Effector memory CD8-positive, alpha-beta T cell (primary cell): ENCODE measurements at regions not wholly inside any gene's neighbourhood (a gene's known extent, or its start where the extent isn't known, plus 50 kb on each side); places are given as distances from the start of the nearest gene placed in this dataset.
"Not testable (repeated sequence)": the region's sequence is repeated elsewhere in the genome, so short reads cannot be mapped to it uniquely, and the experiment has no call there.

ENCODE experiments used
- ATAC-seq: fragments of 150-1000 bp; cut with Tn5 transposase; replicated peaks from 2 replicates; pipeline ENCODE4 v1.10.0; 2021; ENCODE audit warnings: mild to moderate bottlenecking, moderate library complexity
- DNase-seq, 3 experiments: peaks; one replicate each; pipeline ENCODE4 v3.0.0; 2021
- H3K27ac Mint-ChIP-seq, 2 donors: one replicate each; pipeline ENCODE4 v1.8.0; 2022; ENCODE audit warnings: mild to moderate bottlenecking in 2 of 2, mixed read lengths in 2 of 2, moderate library complexity in 2 of 2
- H3K27me3 Mint-ChIP-seq, 2 donors: one replicate each; pipeline ENCODE4 v1.8.0; 2022; ENCODE audit warnings: mixed read lengths in 2 of 2
- H3K36me3 Mint-ChIP-seq: one replicate; pipeline ENCODE4 v1.8.0; 2022; ENCODE audit warnings: mild to moderate bottlenecking, moderate library complexity, mixed read lengths; ENCODE audit not compliant: insufficient read depth
- H3K4me1 Mint-ChIP-seq, 2 donors: one replicate each; pipeline ENCODE4 v1.8.0; 2022; ENCODE audit warnings: low read depth in 2 of 2, mixed read lengths in 2 of 2
- H3K4me3 Mint-ChIP-seq, 2 donors: one replicate each; pipeline ENCODE4 v1.8.0; 2022; ENCODE audit warnings: mild to moderate bottlenecking in 2 of 2, mixed read lengths in 2 of 2, moderate library complexity in 2 of 2
- H3K9me3 Mint-ChIP-seq, 2 donors: one replicate each; pipeline ENCODE4 v1.8.0; 2022; ENCODE audit warnings: mixed read lengths in 2 of 2

- Mint-ChIP-seq H3K36me3 (no peaks in the 10 kb centered on the region), H3K4me3 (no peak overlapping the region), H3K9me3 (peaks cover 0 to 5% of the 10 kb centered on the region in 2 donors), H3K27ac (no peak overlapping the region), H3K27me3 (no peaks in the 10 kb centered on the region), H3K4me1 (no peaks in the 10 kb centered on the region)
- DNase-seq: no peak
- no peak for ATAC-seq
These were observed 421.6 kb upstream of the SLC10A2 start for GRCh38 chr13:103487841-103488240.

- Mint-ChIP-seq H3K36me3 (peaks cover 4% of the 10 kb centered on the region), H3K4me3 (no peak overlapping the region), H3K27me3 (no peaks in the 10 kb centered on the region), H3K27ac (no peak overlapping the region), H3K4me1 (no peaks in the 10 kb centered on the region), H3K9me3 (peaks cover 14 to 17% of the 10 kb centered on the region in 2 donors)
- no peak for DNase-seq
- ATAC-seq: no peak
These were observed 406.9 kb upstream of the SLC10A2 start for GRCh38 chr13:103473081-103473480.

DNA sequence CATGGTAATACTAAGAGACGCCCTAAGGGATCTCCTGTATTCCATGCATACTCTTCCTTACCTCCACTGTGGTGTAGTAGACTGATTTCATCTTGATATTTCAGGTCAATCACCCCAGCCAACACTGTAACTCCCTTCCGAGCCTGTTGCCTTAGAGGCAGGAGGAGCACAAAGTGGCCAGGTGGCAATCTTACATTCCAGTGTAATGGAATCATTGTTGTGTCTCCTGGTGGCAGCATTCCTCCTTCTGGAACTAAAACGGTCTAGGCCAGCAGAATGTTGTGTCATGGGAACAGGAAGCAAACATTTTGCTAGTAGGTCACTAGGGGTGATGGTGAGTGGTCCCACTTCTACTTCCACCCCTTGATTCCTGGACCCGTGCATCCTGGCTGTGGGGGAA, 405.7 kb upstream of the SLC10A2 start:
- H3K27me3 Mint-ChIP-seq: no peaks in the 10 kb centered on the region
- no peaks in the 10 kb centered on the region for H3K4me1 Mint-ChIP-seq
- DNase-seq: no peak
- no peak for ATAC-seq
- H3K4me3 Mint-ChIP-seq: no peak overlapping the region
- no peak overlapping the region for H3K27ac Mint-ChIP-seq
- H3K36me3 Mint-ChIP-seq: peaks cover 4% of the 10 kb centered on the region
- H3K9me3 Mint-ChIP-seq: peaks cover 9 to 10% of the 10 kb centered on the region in 2 donors

- H3K36me3 Mint-ChIP-seq: no peaks in the 10 kb centered on the region
- ATAC-seq: no peak
- H3K4me3 Mint-ChIP-seq: no peak overlapping the region
- DNase-seq: no peak
- no peak overlapping the region for H3K27ac Mint-ChIP-seq
- no peaks in the 10 kb centered on the region for H3K4me1 Mint-ChIP-seq
- H3K9me3 Mint-ChIP-seq: peaks cover 6% of the 10 kb centered on the region in 2 donors
- H3K27me3 Mint-ChIP-seq: no peaks in the 10 kb centered on the region
These were observed 403.6 kb upstream of the SLC10A2 start for GRCh38 chr13:103469771-103470170.

DNA sequence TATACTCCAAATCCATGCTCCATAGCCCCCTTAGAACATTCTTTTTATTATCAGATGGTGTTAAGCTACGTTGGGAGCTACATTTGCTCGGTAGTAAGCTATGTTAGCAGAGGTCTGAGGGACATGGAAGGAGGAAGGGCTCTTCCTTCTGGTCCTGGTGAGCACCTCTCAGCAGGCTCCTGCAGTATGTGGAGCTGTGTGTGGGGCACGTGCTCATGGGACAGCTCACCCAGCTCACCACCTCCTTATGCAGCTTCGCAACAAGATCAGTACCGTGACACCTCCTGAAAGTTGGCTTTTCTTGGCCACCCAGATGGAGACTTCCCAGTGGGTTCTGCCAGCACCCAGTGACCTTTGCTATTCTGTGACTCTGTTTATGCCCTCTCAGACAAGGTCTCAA, 400.5 kb upstream of the SLC10A2 start:
- Mint-ChIP-seq H3K4me1 (no peaks in the 10 kb centered on the region), H3K4me3 (no peak overlapping the region), H3K36me3 (no peaks in the 10 kb centered on the region), H3K9me3 (peaks cover 2 to 6% of the 10 kb centered on the region in 2 donors), H3K27ac (no peak overlapping the region), H3K27me3 (no peaks in the 10 kb centered on the region)
- no peak for ATAC-seq
- DNase-seq: no peak

- H3K27ac Mint-ChIP-seq, H3K27me3 Mint-ChIP-seq, H3K9me3 Mint-ChIP-seq, ATAC-seq, DNase-seq, H3K36me3 Mint-ChIP-seq, H3K4me1 Mint-ChIP-seq, H3K4me3 Mint-ChIP-seq: not testable (repeated sequence)
These were observed 394.0 kb upstream of the SLC10A2 start for GRCh38 chr13:103460246-103460645.

- H3K4me1 Mint-ChIP-seq, H3K27ac Mint-ChIP-seq, H3K27me3 Mint-ChIP-seq, H3K36me3 Mint-ChIP-seq, ATAC-seq, DNase-seq, H3K4me3 Mint-ChIP-seq: not testable (repeated sequence)
- peaks cover 0 to 11% of the 10 kb centered on the region in 2 donors for H3K9me3 Mint-ChIP-seq
These were observed 390.8 kb upstream of the SLC10A2 start for GRCh38 chr13:103457050-103457449.

DNA sequence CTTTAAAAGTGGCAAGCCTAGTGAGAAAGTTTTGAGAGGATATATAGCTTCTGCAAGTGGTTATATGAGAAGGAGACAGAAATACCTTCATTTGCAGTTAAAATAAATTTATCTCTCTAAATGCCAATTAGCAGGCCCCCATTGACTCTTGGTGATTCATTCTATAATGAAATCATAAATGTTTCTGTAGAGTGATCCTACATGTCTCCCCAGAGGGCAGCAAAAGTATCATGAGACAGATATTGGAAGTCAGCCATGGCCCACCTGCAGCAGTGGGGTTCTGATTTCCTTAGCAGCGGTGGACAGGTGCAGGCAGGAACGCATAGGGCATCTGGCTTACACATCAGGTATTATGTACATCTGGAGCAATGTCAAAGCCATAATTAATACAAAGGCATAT, 385.4 kb upstream of the SLC10A2 start:
- Mint-ChIP-seq H3K36me3 (no peaks in the 10 kb centered on the region), H3K27me3 (no peaks in the 10 kb centered on the region), H3K27ac (no peak overlapping the region), H3K4me3 (no peak overlapping the region), H3K4me1 (no peaks in the 10 kb centered on the region), H3K9me3 (peaks cover 7% of the 10 kb centered on the region in 2 donors)
- ATAC-seq: no peak
- DNase-seq: no peak

GRCh38 chr13:103443604-103444003, 377.4 kb upstream of the SLC10A2 start:
- no peak overlapping the region for H3K4me3 Mint-ChIP-seq
- H3K4me1 Mint-ChIP-seq: no peaks in the 10 kb centered on the region
- H3K27ac Mint-ChIP-seq: no peak overlapping the region
- no peak for ATAC-seq
- DNase-seq: no peak
- H3K9me3 Mint-ChIP-seq: peaks cover 10 to 16% of the 10 kb centered on the region in 2 donors
- H3K27me3 Mint-ChIP-seq: no peaks in the 10 kb centered on the region
- H3K36me3 Mint-ChIP-seq: no peaks in the 10 kb centered on the region

DNA sequence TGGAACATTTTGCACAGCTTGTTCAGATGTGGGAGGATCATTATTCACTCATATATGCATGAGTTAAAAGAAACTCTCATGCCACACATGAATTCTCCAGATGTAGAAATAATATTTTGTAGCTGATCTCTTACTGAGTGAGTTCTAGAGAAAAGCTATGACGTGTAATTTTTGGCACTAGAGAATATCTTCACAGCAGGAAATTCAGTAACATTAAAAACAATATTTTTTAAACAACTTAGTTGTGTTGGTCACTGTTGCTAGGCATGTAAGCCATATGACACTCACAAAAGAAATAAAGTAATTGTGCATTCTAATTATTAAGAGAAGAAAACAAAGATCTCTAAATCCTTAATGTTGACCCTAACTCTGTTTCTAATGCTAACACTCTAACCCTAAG, 371.4 kb upstream of the SLC10A2 start:
- DNase-seq: no peak
- no peak overlapping the region for H3K27ac Mint-ChIP-seq
- no peaks in the 10 kb centered on the region for H3K27me3 Mint-ChIP-seq
- no peaks in the 10 kb centered on the region for H3K4me1 Mint-ChIP-seq
- H3K9me3 Mint-ChIP-seq: peaks cover 0 to 4% of the 10 kb centered on the region in 2 donors
- H3K4me3 Mint-ChIP-seq: no peak overlapping the region
- no peaks in the 10 kb centered on the region for H3K36me3 Mint-ChIP-seq
- ATAC-seq: no peak

DNA sequence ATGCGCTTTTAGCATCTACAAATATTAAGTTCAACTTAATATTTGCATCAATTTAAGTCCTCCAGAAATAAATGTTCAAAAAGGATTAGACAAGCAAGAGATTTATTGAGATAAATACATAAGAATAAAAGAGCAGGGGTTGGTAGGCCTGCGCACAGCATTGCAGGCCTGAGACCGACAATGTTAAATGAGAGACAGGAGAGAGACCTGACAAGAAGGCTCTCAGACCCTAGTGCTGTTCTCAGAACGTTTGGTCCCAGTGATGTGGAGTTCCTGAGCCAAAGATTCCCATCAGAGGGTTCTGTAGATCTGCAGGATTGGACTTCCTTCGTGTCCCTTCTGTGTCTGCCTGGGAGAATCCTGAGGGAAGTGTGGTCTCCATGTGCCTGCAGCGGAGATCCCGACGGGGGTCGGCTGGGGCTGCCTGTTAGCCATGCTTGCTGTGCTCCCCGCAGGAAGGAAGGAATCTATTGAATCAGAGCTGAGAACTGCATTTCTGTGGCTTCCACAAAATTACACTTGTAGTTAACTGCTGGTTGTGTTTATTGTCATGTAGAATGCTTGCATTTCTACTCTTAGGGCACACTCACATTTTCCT, 369.9 kb upstream of the SLC10A2 start:
- ATAC-seq: no peak
- Mint-ChIP-seq H3K27me3 (no peaks in the 10 kb centered on the region), H3K4me3 (no peak overlapping the region), H3K4me1 (no peaks in the 10 kb centered on the region), H3K27ac (no peak overlapping the region), H3K36me3 (no peaks in the 10 kb centered on the region), H3K9me3 (peaks cover 0 to 3% of the 10 kb centered on the region in 2 donors)
- DNase-seq: no peak

DNA sequence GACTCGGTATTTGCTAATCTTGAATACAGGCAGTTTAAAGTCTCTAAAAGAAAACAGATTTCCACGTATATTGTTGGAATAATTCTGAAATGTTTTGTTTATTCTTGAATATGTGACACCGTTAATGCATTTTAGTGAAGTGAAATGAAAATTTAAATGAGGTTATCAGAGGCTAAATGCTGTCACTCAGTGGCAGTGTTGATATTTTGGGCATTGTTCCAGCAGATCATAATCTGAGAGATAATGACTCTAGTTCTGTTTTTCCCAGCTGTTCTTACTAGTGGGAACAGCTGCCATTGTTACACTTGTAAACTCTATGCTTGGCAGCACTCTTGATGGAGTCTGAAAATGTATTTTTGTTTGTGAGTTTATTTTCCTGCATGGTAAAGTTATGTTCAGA, 365.6 kb upstream of the SLC10A2 start:
- DNase-seq (no peak), ATAC-seq (no peak)
- no peaks in the 10 kb centered on the region for H3K36me3 Mint-ChIP-seq
- peaks cover 5% of the 10 kb centered on the region in 2 donors for H3K9me3 Mint-ChIP-seq
- no peak overlapping the region for H3K4me3 Mint-ChIP-seq
- H3K4me1 Mint-ChIP-seq: no peaks in the 10 kb centered on the region
- no peak overlapping the region for H3K27ac Mint-ChIP-seq
- H3K27me3 Mint-ChIP-seq: no peaks in the 10 kb centered on the region

GRCh38 chr13:103430368-103430767, 364.2 kb upstream of the SLC10A2 start:
- DNase-seq (no peak), ATAC-seq (no peak)
- Mint-ChIP-seq H3K27ac (no peak overlapping the region), H3K36me3 (no peaks in the 10 kb centered on the region), H3K4me1 (no peaks in the 10 kb centered on the region), H3K4me3 (no peak overlapping the region), H3K27me3 (no peaks in the 10 kb centered on the region), H3K9me3 (peaks cover 5% of the 10 kb centered on the region in 2 donors)

DNA sequence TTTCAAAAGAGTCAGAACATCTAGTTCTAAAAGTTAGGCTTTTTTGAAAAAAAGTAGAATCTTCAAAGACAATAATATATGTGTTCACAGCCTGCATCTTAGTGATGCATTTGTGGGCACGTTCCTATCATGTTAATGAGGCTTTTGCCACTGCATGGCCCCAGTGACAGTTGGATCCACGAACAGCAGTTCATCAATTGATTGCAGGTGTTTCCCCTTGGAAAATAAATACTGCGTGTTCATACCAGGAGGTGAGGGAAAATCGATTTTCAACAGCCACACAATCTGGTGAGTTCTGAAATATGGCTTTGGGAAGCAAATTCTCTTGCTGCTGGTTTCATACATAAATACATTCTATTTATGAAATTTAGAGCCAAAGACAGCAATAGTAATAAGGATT, 343.8 kb upstream of the SLC10A2 start:
- no peak for DNase-seq
- H3K27me3 Mint-ChIP-seq: no peaks in the 10 kb centered on the region
- no peaks in the 10 kb centered on the region for H3K36me3 Mint-ChIP-seq
- no peak overlapping the region for H3K27ac Mint-ChIP-seq
- peaks cover 0 to 3% of the 10 kb centered on the region in 2 donors for H3K9me3 Mint-ChIP-seq
- no peak for ATAC-seq
- no peak overlapping the region for H3K4me3 Mint-ChIP-seq
- H3K4me1 Mint-ChIP-seq: no peaks in the 10 kb centered on the region

GRCh38 chr13:103406967-103407366, 340.8 kb upstream of the SLC10A2 start:
- ATAC-seq (no peak), DNase-seq (no peak)
- H3K27me3 Mint-ChIP-seq: no peaks in the 10 kb centered on the region
- H3K27ac Mint-ChIP-seq: no peak overlapping the region
- peaks cover 0 to 7% of the 10 kb centered on the region in 2 donors for H3K9me3 Mint-ChIP-seq
- H3K4me1 Mint-ChIP-seq: no peaks in the 10 kb centered on the region
- no peak overlapping the region for H3K4me3 Mint-ChIP-seq
- no peaks in the 10 kb centered on the region for H3K36me3 Mint-ChIP-seq
